Adipocyte (in vitro differentiated cells): ENCODE measurements at regions not wholly inside any gene's neighbourhood (a gene's known extent, or its start where the extent isn't known, plus 50 kb on each side); places are given as distances from the start of the nearest gene placed in this dataset.
A peak's percentile ranks its signal among the peaks of the same experiment; 100 is the strongest.

Experiments used
- DNase-seq: peaks from one replicate; pipeline ENCODE4 v3.0.0-alpha.2; 2015; ENCODE audit warnings: low read depth
- H3K27me3 ChIP-seq: replicated peaks from 2 replicates; pipeline ENCODE4 v1.7.0; 2013; ENCODE audit warnings: mild to moderate bottlenecking, low read length, moderate library complexity; ENCODE audit not compliant: control insufficient read depth, insufficient read depth
- H3K36me3 ChIP-seq: 2 replicates; pipeline ENCODE4 v1.7.0; 2013; ENCODE audit warnings: low read length, mild to moderate bottlenecking, moderate library complexity; ENCODE audit not compliant: control insufficient read depth, insufficient read depth, severe bottlenecking
- H3K4me1 ChIP-seq: 2 replicates; pipeline ENCODE4 v1.7.0; 2013; ENCODE audit warnings: mild to moderate bottlenecking, low read length, moderate library complexity; ENCODE audit not compliant: control insufficient read depth, insufficient read depth
- H3K4me3 ChIP-seq: 2 replicates; pipeline ENCODE4 v1.7.0; 2013; ENCODE audit warnings: mild to moderate bottlenecking, low read length, moderate library complexity
- H3K9ac ChIP-seq: 2 replicates; pipeline ENCODE4 v1.7.0; 2013; ENCODE audit warnings: mild to moderate bottlenecking, low read length, moderate library complexity
- H3K9me3 ChIP-seq: 2 replicates; pipeline ENCODE4 v1.7.0; 2013; ENCODE audit warnings: mild to moderate bottlenecking, low read length, moderate library complexity; ENCODE audit not compliant: control insufficient read depth

DNA sequence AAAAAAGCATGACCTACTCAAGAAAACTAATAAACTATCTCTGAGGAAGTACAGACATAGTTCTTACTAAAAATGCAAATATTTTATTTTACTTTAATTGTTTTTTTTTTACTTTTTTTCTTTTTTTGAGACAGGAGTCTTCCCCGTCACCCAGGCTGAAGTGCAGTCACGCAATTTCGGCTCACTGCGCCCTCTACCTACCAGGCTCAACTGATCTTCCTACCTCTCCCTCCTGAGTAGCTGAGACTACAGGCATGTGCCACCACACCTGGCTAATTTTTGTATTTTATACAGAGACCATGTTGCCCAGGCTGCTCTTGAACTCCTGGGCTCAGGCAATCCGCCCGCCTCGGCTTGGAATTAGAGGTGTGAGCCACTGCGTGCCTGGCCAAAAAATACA is 1263.1 kb downstream of the KCNT2 start:
- DNase-seq = no peak

GRCh38 chr1:195337646-195338045 is 1270.6 kb downstream of the KCNT2 start:
- H3K9me3 ChIP-seq = no peaks in the 10 kb centered on the region
- no peaks in the 10 kb centered on the region for H3K4me1 ChIP-seq
- H3K4me3 ChIP-seq = no peak overlapping the region
- no peaks in the 10 kb centered on the region for H3K36me3 ChIP-seq
- H3K9ac ChIP-seq = no peak overlapping the region
- DNase-seq = no peak
- H3K27me3 ChIP-seq = no peaks in the 10 kb centered on the region

More for the DNA sequence above, 1263.1 kb downstream of the KCNT2 start:
- H3K36me3 ChIP-seq = no peaks in the 10 kb centered on the region
- no peaks in the 10 kb centered on the region for H3K27me3 ChIP-seq
- no peak overlapping the region for H3K4me3 ChIP-seq
- no peaks in the 10 kb centered on the region for H3K4me1 ChIP-seq
- no peak overlapping the region for H3K9ac ChIP-seq
- H3K9me3 ChIP-seq = no peaks in the 10 kb centered on the region

- no peaks in the 10 kb centered on the region for H3K27me3 ChIP-seq
- no peak for DNase-seq
- no peaks in the 10 kb centered on the region for H3K9me3 ChIP-seq
- no peaks in the 10 kb centered on the region for H3K36me3 ChIP-seq
- no peak overlapping the region for H3K4me3 ChIP-seq
- no peaks in the 10 kb centered on the region for H3K4me1 ChIP-seq
- no peak overlapping the region for H3K9ac ChIP-seq
Observed at GRCh38 chr1:195336812-195337211, 1271.4 kb downstream of the KCNT2 start.

DNA sequence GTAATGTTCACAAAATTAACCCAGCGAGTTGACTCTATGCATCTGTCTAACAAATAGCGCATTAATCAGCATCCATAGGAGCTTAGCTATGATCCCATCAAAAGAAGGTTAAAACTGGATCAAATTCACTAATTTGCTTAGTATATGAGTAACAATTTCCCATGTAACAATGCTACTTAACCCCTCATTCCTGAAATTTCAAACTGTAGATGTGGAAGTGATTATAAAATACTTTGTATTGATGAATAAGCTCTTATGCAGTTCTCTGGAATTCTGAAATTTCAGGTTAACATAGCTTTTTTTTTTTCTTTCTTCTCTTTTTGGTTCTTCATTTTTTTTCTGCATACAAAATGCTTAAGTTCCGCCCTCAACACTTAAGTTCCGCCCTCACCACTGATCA is 1272.7 kb downstream of the KCNT2 start:
- H3K36me3 ChIP-seq = no peaks in the 10 kb centered on the region
- H3K9ac ChIP-seq = no peak overlapping the region
- H3K9me3 ChIP-seq = no peaks in the 10 kb centered on the region
- DNase-seq = peak; percentile 19
- H3K27me3 ChIP-seq = no peaks in the 10 kb centered on the region
- no peaks in the 10 kb centered on the region for H3K4me1 ChIP-seq
- no peak overlapping the region for H3K4me3 ChIP-seq

- Histone ChIP-seq H3K9me3 (no peaks in the 10 kb centered on the region), H3K27me3 (no peaks in the 10 kb centered on the region), H3K4me3 (no peak overlapping the region), H3K36me3 (no peaks in the 10 kb centered on the region), H3K9ac (no peak overlapping the region), H3K4me1 (peaks cover 15% of the 10 kb centered on the region)
- no peak for DNase-seq
Observed at GRCh38 chr1:195332102-195332501, 1276.1 kb downstream of the KCNT2 start.

GRCh38 chr1:195328681-195329080 is 1279.6 kb downstream of the KCNT2 start:
- Histone ChIP-seq H3K4me1 (peaks cover 15% of the 10 kb centered on the region), H3K4me3 (peak overlapping the region; percentile 48), H3K9ac (peak overlapping the region; percentile 40), H3K27me3 (no peaks in the 10 kb centered on the region), H3K9me3 (no peaks in the 10 kb centered on the region), H3K36me3 (no peaks in the 10 kb centered on the region)
- peak; percentile 79 for DNase-seq

DNA sequence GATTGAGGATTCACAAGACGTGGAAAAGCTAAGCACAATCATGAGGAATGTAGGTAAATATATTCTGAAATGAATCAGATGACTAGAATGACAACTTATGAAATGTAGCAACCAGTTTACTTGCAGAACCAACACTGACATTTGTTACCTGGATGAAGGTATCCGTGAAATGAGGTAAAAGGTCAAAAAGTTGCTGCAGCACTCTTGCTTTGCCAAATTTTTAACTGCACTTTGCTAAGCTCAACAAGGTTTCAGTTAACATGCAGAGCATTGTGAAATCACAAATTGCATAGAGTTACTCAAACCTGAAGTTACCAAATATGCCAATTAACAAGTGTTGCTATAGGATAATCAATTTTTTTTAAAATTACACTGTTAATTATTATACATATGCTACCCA is 1280.1 kb downstream of the KCNT2 start:
- peak overlapping the region; percentile 8 for H3K4me3 ChIP-seq
- no peaks in the 10 kb centered on the region for H3K27me3 ChIP-seq
- H3K9ac ChIP-seq = no peak overlapping the region
- no peaks in the 10 kb centered on the region for H3K9me3 ChIP-seq
- H3K36me3 ChIP-seq = no peaks in the 10 kb centered on the region
- peak; percentile 69 for DNase-seq
- H3K4me1 ChIP-seq = peaks cover 15% of the 10 kb centered on the region

GRCh38 chr1:195327361-195327760 is 1280.9 kb downstream of the KCNT2 start:
- Histone ChIP-seq H3K9ac (no peak overlapping the region), H3K4me1 (peaks cover 15% of the 10 kb centered on the region)

DNA sequence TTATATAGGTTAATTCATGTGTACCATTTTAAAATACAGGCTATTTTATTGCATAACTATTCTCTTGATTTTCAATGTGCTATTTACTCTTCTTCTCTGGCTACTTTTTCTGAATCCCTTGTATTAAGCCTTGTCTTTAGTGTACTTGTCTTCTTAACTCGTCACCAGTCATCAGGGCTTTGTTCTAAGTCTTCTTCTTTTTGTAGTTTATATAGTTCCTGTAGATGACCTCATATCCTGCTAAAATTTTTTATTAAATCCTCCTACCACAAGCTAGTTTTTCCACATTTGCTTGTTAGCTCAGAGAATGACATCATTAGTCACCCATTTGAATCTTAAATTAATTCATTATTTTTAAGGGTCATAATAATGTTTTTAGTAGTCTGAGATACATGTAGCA is 1281.9 kb downstream of the KCNT2 start:
- peaks cover 15% of the 10 kb centered on the region for H3K4me1 ChIP-seq
- H3K4me3 ChIP-seq = no peak overlapping the region
- H3K36me3 ChIP-seq = no peaks in the 10 kb centered on the region
- no peaks in the 10 kb centered on the region for H3K9me3 ChIP-seq
- H3K9ac ChIP-seq = no peak overlapping the region
- DNase-seq = no peak
- H3K27me3 ChIP-seq = no peaks in the 10 kb centered on the region

More at GRCh38 chr1:195327361-195327760, 1280.9 kb downstream of the KCNT2 start:
- DNase-seq = no peak
- Histone ChIP-seq H3K4me3 (no peak overlapping the region), H3K27me3 (no peaks in the 10 kb centered on the region), H3K36me3 (no peaks in the 10 kb centered on the region), H3K9me3 (no peaks in the 10 kb centered on the region)

GRCh38 chr1:195325181-195325580 is 1283.1 kb downstream of the KCNT2 start:
- peaks cover 15% of the 10 kb centered on the region for H3K4me1 ChIP-seq
- no peak overlapping the region for H3K9ac ChIP-seq
- H3K9me3 ChIP-seq = no peaks in the 10 kb centered on the region
- H3K27me3 ChIP-seq = no peaks in the 10 kb centered on the region
- no peaks in the 10 kb centered on the region for H3K36me3 ChIP-seq
- H3K4me3 ChIP-seq = no peak overlapping the region
- no peak for DNase-seq

DNA sequence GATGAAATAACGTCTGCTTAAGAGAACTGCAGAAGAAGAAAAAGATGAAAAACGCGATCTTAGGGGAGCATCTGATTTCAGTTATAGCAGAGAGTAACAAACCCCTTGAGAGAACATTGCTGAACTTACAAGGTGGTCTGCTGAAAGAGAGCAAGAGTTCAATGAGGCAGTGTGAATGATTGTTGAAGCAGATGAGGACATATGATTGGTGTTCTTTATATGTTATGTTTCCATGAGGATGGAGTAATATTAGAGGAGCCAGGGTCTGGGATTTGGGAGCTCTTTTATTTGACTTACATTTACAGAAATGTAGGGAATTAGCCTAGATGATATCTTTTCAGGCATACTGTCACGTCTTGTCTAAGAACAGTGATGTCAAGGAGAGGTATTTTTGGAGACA is 1302.0 kb downstream of the KCNT2 start:
- Histone ChIP-seq H3K4me1 (no peaks in the 10 kb centered on the region), H3K36me3 (no peaks in the 10 kb centered on the region), H3K9me3 (no peaks in the 10 kb centered on the region), H3K9ac (no peak overlapping the region), H3K4me3 (no peak overlapping the region), H3K27me3 (no peaks in the 10 kb centered on the region)
- no peak for DNase-seq

DNA sequence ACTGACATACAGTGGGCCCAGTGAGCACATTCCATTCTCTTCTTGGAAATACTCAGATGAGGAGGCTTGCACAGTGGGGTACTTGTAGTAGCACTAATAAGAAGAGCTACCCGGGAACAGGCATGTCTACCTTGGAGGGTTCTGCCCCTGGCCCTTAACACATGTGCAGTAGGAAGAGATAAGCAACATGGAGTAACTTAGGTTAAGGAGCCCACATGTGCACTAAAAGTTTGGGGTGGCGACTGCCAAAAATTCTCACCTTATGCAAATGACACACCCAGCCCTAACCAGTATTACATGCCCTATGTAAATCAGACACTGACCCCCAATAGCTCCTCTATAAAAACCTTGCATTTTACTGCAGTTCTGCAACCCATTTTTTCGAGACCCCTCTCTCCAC is 1313.3 kb downstream of the KCNT2 start:
- H3K4me3 ChIP-seq = no peak overlapping the region
- no peaks in the 10 kb centered on the region for H3K4me1 ChIP-seq
- no peaks in the 10 kb centered on the region for H3K36me3 ChIP-seq
- DNase-seq = no peak
- peaks cover 4% of the 10 kb centered on the region for H3K9me3 ChIP-seq
- H3K27me3 ChIP-seq = no peaks in the 10 kb centered on the region
- H3K9ac ChIP-seq = no peak overlapping the region
